ENCODE measurements at regions not wholly inside any gene's neighbourhood (a gene's known extent, or its start where the extent isn't known, plus 50 kb on each side); places are given as distances from the start of the nearest gene placed in this dataset.
"Not testable (repeated sequence)": the region's sequence is repeated elsewhere in the genome, so short reads cannot be mapped to it uniquely, and the experiment has no call there.

DNA sequence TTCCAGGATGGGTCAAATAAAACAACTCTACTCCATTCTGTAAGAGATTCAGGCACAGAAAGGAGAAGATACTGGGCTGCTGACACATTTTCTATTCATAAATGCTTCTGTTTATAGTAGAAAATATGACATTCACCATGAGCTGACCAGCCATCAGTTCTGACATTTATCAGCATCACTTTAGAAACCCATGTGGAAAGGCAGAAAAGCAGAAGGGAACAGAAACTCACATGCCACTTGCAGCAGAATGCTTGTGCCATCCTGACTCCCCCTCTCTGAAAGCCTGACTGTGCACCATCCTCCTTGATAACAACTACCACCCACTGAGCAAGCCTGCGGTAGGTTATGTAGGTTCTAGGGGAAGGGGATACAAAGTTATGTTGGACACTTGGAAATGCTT, 527.7 kb downstream of the TTLL7 start:
- TF ChIP-seq, protein P1, sequence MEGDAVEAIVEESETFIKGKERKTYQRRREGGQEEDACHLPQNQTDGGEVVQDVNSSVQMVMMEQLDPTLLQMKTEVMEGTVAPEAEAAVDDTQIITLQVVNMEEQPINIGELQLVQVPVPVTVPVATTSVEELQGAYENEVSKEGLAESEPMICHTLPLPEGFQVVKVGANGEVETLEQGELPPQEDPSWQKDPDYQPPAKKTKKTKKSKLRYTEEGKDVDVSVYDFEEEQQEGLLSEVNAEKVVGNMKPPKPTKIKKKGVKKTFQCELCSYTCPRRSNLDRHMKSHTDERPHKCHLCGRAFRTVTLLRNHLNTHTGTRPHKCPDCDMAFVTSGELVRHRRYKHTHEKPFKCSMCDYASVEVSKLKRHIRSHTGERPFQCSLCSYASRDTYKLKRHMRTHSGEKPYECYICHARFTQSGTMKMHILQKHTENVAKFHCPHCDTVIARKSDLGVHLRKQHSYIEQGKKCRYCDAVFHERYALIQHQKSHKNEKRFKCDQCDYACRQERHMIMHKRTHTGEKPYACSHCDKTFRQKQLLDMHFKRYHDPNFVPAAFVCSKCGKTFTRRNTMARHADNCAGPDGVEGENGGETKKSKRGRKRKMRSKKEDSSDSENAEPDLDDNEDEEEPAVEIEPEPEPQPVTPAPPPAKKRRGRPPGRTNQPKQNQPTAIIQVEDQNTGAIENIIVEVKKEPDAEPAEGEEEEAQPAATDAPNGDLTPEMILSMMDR (IDR thresholded peaks at IDR 0.05) = not testable (repeated sequence)
- TF ChIP-seq POLR2A, POLR2AphosphoS5 (IDR thresholded peaks at IDR 0.05): not testable (repeated sequence)
